GM19238 (cell line): ENCODE measurements at regions not wholly inside any gene's neighbourhood (a gene's known extent, or its start where the extent isn't known, plus 50 kb on each side); places are given as distances from the start of the nearest gene placed in this dataset.
"Not testable (repeated sequence)": the region's sequence is repeated elsewhere in the genome, so short reads cannot be mapped to it uniquely, and the experiment has no call there.

ENCODE experiments used
- DNase-seq: peaks from one replicate; pipeline ENCODE4 v3.0.0; 2011; ENCODE audit warnings: low spot score; ENCODE audit not compliant: insufficient read length

DNA sequence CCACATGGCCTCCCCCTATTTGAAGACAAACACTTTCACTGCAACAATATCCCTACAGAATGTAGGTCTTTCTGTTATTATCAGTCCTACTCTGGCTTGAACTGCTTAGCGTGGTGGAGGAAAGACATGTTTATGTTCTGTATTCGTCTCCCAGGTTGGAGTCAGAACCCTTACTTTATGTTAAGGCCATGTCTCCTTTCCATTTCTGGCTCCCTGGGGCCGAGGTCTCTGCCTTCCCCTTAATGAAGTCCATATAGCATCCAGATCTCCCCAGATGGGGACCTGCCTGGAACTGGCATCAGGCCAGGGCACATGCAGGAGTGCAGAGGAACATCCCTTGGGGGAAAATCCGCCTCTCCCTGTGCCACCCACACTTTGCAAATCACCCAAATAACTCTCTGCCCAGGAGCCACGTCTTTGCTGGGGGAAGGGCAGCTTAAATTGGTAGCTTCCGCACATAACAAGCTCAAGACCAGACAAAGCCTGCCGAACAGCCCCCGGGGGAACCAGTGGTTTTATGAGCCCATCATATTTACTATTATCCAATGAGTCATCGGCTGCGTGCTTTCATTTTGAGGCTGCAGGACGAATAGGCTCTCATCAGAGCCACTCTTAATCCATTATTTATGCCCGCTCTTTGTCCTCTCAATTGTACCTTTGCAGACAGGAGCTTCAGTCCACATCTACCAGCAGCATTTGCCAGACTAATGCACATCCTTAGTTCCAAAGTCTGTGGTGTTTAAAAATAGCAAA, 237.0 kb downstream of the UACA start:
- no peak for DNase-seq

DNA sequence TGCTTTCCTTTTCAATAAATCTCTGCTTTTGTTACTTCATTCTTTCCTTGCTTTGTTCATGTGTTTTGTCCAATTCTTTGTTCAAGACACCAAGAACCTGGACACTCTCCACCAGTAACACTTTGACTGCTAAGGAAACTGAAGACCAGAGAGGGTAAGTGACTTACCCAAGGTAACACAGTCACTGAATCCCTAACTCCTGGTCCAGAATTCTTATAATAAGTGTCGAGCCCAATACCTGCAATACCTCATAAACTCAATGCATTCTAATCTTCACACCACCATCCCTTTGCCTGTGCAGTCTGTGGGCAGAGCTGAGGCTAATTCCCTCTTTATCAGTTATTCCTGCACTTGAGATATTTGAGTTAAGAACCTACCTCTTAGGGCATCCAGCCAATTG, 237.8 kb downstream of the UACA start:
- DNase-seq: no peak

DNA sequence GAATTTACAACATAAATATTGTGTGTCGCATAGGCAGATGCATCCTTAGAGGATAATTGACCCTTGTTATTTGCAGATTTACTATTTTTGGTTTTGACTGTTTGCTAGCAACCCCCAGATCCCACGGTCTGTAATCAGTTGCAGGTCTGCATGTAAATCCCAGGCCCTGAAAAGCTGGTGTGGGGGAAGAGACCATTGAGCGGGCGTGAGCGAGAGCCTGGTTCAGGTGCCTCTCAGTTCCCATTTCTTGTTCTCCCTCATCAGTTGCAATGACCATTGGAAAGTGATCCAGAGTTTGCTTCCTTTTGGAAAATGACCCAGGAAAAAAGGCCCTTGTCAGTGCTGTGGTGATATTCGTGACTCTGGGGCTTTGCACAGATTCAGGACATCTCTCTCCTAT, 238.9 kb downstream of the UACA start:
- no peak for DNase-seq

DNA sequence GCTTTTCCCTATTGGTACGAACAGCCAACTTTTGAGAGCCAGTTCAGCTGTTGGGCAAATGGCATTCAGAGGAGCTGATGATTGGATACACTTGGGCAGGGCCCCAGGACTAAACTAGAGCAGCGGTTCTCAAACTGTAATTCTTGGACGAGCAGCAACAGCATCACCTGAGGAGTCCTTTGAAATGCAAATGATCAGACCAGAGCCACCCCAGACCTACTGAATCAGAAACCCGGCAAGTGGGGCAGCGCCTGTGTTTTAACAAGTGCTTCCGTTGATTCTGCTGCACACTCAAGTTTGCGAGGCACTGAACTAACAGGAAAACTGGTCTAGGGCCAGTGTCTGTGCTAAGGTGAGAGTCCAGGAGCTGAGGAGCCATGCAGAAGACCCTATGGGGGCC, 239.7 kb downstream of the UACA start:
- DNase-seq: no peak

DNA sequence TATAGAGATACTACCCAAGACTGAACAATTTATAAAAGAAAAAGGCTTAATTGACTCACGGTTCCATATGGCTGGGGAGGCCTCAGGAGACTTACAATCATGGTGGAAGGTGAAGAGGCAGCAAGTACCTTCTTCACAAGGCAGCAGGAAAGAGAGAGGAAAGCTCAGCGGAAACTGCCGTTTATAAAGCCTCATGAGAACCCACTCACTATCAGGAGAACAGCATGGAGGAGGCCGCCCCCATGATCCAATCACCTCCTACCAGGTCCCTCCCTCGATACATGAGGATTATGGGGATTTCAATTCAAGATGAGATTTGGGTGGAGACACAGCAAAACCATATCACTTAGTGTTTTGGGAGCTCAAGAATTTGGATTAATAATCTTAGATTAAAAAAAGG, 240.2 kb downstream of the UACA start:
- no peak for DNase-seq

DNA sequence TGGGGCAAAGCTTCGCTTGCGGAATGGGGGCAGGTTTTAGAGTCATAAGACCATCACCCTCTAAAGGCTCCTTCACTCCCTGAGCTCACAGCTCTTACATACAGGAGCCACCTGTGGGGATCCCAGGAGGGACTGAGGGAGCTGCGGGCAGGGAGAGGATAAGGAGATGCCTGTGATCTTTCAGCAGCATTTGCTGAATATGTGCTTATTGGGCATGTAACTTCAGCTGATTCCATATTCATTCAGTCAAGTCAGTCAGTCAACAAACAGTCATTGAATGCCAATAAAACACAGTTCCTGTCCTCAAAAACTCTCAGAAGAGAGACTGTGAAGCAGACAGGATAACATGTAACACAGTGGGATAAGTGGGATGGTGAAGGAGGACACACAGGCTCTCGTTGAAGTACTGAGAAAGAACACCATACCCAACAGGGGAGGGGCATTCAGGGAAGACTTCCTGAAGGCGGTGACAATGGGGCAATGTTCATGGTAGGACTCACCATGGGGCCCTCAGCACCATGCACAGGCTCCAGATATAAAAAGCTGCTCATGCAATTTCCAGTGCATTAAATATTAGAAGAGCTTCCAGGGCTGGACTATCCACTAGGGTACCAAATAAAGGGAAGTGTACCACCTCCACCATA, 240.9 kb downstream of the UACA start:
- no peak for DNase-seq

DNA sequence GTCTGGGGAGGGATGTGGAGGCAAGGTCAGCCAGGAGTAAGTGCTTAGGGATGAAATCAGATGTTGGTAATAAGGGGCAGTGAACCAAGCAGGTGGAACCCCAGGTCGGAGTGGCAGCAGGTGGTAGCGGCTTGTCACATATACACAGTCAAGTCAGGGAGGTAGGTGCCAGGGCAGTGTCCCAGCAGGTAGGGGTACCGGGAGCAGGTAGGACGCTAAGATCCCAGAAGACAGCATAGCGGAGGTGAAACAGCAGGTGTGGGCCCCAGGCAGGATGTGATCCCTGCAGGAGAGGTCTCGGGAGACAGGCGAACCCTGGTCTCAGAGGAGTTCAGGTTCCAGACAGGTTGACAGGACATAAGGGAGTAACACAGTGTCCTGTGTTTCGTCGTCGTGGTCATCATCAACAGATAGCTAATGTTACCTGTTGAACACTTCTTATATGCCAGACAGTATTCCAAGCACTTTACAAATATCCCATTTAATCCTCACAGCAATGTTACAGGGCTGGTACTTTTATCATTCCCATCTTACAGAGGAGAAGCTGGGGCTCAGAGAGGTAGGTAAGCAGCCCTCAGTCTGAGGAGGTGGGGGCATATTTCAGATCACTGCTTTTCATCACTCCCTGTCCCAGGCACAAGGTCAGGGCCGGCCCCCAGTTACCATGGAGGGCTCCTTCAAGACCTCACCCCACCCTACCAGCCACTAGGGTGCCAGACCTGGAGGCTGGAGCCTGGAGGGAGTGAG, 241.6 kb downstream of the UACA start:
- no peak for DNase-seq

DNA sequence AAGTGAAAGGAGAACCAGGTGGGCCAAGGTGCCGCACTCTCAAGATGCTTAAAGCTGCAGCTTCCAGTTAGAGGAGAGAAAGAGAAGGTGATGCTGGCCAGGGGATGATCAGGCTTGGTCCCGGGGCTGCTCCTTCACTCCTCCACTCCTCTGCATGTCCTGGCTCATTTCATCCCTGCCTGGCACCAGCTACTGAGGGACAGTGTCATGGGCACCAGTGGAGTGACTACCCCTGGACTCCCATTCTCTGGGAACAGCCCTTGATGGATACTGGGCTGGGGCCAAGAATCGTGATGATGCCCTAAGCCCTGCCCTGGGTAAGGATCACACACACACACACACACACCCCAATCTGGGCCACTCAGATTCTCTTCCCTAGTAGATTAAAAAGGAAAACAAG, 243.7 kb downstream of the UACA start:
- no peak for DNase-seq

DNA sequence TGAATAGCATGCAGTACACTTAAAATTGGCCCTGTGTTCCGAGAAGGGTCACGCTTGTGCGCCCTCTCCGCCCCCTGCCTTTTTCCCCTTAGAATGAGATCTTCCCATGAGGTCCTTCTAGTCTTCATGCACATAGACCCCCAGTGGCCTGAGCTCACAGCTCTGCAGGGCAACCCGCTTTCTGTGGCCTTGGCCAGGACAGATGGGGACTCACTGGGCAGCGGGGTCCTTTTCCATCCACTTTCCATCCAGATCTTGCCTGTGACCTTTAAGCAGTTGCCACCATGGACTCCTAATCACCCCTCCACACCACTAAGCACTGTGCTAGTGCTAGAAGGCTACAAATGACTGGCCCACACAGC, 244.4 kb downstream of the UACA start:
- DNase-seq: no peak

DNA sequence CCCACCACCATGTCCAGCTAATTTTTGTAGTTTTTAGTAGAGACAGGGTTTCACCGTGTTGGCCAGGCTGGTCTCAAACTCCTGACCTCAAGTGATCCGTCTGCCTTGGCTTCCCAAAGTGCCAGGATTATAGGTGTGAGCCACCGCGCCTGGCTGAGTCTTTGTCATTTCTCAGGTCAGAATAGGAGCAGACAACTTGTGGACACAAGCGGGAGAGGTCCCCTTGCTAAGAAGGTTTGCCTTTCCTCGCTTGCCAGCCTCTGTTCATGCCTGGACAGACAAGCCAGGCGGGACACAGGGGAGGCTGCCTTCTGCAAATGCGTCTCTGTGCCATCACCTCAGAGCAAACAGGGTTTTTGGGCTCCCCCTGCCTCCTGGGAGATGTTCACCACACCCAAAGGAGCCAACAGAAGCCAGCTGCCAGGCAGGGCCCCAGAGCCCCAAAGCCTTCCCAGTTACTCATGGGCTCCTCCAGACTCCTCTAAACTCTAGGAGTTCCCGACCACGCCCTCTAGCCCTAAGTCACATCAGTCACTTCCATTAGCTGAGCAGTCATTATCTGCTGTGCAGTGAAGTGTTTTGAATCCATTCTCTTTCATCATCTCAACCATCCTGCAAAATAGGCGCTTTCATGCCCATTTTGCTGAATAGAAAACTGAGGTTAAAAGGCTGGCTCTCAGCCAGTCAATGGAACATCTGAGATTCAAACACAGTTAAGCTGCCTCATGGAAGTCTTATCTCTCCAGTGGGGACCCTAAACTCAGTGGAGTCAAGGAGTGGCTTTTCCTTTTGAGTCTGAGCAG, 245.0 kb downstream of the UACA start:
- DNase-seq: no peak

DNA sequence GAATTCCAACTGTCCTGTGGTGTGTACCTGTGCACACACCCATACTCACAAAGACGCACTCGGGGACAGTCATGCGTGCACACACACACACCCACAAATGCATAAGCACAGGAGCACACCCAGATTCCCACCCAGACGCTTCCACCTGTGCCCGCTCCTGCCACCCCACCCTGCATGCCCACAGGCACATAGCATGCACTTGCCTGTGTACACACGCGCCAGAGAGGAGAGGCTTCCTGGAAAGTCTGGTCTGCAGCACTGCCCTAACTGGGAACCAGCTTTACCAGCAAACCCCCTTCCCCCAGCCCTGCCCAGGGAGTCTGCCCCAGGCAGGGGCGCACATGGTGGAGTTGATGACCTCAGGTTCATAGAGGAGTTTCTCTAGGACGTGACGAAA, 246.2 kb downstream of the UACA start:
- no peak for DNase-seq

DNA sequence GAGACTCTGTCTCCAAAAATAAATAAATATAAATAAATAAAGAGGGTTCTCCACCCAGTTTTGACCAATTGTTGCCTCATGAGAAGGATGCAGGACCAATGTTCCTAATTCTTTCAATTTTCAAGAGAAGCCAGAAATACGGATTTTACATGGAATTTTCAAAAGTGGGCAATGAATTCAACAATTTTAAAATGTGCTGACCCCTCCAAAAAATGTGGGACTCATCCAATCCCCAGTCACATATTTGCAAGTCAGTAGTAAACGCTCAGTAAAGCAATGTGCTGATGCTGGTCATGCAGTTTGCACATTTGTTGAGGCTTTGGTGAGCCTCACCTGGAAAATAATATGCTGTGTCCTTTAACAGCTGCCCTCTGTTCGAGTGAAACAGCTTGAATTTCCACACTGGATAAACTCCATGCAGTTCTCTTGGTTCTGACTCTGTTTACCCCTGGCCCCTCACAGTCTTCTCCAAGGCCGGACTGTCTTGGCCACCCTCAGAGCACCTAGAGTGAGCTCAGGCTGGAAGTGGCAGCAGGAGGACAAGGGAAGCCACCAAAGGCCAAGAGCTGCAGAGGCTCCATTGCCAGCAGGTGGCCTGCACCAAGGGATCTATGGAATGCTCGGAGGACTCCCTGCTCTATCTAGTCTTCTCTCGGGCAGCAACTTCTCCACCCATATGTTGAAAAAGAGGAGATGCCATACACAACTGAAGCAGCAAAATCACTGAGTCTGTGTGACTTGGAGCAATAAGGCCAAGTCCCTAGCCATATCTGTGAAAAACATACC, 246.8 kb downstream of the UACA start:
- no peak for DNase-seq

DNA sequence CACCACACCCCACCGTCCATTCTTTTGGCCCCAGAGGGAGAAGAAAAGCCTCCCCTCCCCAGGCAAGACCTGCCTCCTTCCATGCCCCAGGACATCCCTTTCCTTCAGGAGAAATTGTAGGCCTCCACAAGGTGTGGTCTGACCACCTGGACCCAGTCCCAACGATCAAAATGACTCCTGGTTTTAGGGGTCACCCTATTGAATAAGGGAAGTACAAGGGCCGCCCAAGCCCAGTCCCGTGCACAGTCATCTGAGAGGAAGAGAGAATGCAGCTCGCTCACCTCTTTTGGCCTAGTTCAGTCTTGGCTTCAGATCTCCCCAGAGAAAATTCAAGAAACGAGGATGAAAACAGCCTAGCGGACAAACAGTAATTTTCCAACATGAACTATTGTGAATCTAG, 249.1 kb downstream of the UACA start:
- DNase-seq: no peak

DNA sequence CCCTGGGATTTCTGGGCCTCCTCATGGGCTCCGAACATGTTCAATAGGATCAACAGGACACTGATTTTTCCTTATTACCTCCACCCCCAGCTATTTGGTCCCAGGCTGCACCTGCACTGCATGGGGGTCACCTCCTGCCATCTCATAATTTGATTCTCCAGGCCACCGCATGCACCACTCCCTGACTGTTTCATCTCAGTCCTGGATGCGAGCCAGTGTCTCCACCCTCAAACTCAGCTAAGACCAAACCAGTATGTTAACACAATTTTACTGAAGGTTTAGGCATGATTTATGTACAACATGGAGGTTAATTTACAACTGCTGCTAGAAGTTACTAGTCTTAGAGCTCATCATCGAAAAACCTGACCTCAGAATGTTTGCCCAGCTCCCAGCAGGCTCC, 249.5 kb downstream of the UACA start:
- no peak for DNase-seq

DNA sequence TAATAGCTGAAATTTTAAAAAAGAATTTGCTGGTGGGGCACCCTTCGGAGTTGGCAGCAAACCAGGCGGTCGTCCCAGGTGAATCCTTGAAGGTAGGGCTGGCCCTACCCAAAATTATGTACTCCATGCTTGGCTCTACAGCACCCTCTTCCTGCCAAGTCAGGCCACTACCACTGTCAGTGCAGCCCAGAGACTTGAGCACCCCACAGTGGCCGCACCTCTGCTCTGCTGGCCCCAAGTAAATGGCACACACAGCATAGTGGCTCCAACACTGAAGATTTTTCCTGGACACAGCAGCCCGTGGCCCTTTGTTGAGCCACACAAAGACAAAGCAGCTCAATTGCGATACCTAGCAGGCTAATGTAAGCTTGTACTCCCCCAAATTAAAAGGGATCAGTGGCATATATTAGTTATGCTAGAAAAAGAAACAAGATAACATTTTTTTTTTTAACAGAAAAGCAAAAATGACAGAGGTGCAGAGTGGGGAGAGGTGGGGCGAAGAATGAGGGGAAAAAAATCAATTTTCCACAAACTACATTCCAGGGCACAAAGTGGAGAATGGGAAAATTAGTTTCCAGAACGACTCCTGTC, 250.5 kb downstream of the UACA start:
- no peak for DNase-seq

DNA sequence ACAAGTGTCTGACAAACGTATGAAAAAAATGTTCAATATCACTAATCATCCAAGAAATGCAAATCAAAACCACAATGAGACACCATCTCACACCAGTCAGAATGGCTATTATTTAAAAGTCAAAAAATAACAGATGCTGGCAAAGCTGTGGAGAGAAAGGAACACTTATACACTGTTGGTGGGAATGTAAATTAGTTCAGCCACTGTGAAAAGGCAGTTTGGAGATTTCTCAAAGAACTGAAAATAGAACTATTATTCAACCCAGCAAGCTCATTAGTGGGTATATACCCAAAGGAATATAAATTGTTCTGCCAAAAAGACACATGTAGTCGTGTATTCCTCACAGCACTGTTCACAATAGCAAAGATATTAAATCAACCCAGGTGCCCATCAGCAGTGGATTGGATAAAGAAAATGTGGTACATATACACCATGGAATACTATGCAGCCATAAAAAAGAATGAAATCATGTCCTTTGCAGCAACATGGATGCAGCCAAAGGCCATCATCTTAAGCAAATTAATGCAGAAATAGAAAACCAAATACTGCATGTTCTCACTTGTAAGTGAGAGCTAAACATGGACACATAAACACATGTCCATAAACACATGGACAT, 251.3 kb downstream of the UACA start:
- DNase-seq: not testable (repeated sequence)

DNA sequence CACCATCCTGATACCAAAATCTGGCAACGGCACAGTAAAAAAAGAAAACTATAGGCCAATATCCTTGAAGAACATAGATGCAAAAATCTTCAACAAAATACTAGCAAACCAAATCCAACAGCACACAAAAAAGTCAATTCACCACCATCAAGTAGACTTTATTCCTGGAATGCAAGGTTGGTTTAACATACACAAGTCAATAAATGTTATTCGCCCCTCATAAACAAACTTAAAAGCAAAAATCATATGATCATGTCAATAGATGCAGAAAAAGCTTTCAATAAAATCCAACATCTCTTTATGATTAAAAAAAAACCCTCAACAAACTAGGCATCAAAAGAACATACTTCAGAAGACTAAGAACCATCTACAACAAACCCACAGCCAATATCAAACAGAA, 252.9 kb downstream of the UACA start:
- no peak for DNase-seq

DNA sequence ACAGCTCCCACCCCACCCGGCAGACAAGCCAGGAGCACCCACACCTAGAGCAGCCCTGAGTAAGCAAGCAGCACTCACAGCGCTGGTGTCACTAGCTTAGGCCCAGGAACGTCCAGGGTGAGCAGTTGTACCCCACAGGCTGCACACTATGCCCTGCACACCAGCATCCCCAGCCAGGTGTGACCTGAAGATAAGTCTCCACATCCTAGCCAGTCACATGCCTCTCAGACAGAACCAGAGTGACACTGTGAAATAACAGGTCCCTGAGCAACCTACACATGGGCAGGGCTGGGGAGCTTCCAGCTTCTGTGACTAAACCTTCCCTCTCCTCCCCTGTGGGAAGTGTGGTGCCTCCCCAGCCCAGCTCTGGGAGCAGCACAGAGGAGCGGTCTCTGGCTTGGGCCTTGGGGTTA, 253.6 kb downstream of the UACA start:
- no peak for DNase-seq

DNA sequence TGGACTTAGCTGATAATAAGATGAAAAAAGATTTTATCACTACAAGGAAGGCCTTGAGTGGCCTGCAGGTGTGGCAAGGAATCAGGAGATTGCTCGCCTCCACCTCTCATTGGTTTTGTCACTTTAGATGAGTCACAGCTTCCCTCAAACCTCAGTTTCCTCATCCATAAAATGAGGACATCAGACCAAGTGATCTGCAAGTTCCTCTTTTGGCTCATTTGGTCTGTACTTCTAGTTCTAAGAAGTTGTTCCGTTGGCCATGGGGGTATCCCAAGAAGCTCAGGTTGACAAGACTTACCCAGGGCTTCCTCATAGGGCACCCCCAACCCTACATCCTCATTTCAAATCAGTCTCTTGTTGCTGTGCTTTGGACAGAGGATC, 254.1 kb downstream of the UACA start:
- no peak for DNase-seq

DNA sequence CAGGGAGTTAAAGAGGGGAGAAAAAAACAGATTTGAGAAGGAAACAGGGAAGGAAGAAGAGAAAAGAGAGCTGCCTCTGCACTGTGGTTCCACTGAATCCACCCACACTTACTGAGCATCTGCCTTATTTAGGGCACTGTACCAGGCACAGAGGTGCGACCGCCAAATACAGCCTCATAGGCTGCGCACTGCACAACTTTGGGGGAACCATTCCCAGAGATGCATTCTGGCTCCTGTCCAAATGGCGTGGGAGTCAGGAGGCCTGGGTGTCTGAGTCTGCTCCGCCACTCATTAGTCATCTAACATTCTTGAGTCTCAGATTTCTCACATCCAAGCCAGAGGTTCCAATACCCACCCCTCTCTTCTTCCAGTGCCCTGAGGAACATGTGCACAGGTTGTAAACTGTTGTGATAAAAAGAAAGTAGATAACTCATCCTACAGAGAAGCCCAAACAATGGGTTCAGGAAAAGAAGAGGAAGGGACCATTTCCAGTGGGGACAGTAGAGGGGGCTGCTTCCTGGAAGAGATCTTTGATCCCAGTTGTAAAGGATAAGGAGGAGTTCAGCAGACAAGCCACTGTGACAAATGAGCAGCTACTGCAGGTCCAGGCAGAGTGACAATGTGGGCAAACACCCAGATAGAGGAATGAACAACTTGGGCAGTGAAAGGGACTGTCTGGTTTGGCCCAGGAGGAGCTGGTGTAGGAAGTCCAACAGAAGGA, 254.6 kb downstream of the UACA start:
- no peak for DNase-seq
